HCT116 (cell line): ENCODE measurements at regions not wholly inside any gene's neighbourhood (a gene's known extent, or its start where the extent isn't known, plus 50 kb on each side); places are given as distances from the start of the nearest gene placed in this dataset.

ENCODE experiments used
- ATAC-seq: fragments of 200-7000 bp; cut with Tn5 transposase; 2 replicates; pipeline ENCODE4 v1.9.1; 2020; ENCODE audit warnings: mild to moderate bottlenecking, moderate library complexity
- BruUV-seq: library from RNA; stranded (reverse); fragments of 400-500 nt; replicated peaks from 2 replicates; lab custom pipeline; 2021; lab: Mats Ljungman, UMichigan
- CTCF ChIA-PET: fragments of 300-600 bp; sonication (Branson Sonifier 250); formaldehyde crosslinking; loops from one replicate; lab custom pipeline; 2021; ENCODE audit warnings: antibody characterized with exemption; lab: Charles Lee
- POLR2A ChIA-PET: fragments of 300-600, 350-600 bp; sonication (Branson Sonifier 250); formaldehyde crosslinking; loops from one replicate; lab custom pipeline; 2021; ENCODE audit warnings: antibody characterized with exemption; lab: Charles Lee
- RAD21 ChIA-PET, 2 experiments: fragments of 300-600 bp; sonication (Branson Sonifier 250); formaldehyde crosslinking; loops; one replicate each; lab custom pipeline; 2023; ENCODE audit warnings: low total read pairs in 2 of 2; ENCODE audit not compliant: uncharacterized antibody in 2 of 2, unreplicated experiment in 2 of 2, low non-redundant PET in 1 of 2; lab: Charles Lee
- DNase-seq: peaks from one replicate; pipeline ENCODE4 v3.0.0-alpha.2; 2010; ENCODE audit warnings: low read depth, low spot score
- H2AFZ ChIP-seq: fragments of 200-600 bp; shearing (Covaris generic), sonication (generic); 2 replicates; pipeline ENCODE4 v1.6.1; 2017; ENCODE audit warnings: low read depth, mixed run types, mixed read lengths, antibody characterized with exemption, low read length; ENCODE audit not compliant: poor library complexity, severe bottlenecking
- H3K27ac ChIP-seq: 2 replicates; pipeline ENCODE4 v1.5.1; 2012; ENCODE audit warnings: low read depth, low read length
- H3K27me3 ChIP-seq: fragments of 200-600 bp; sonication (generic); 2 replicates; pipeline ENCODE4 v1.6.1; 2016; ENCODE audit warnings: mixed run types, low read length, mixed read lengths; ENCODE audit not compliant: insufficient read depth
- H3K36me3 ChIP-seq, 2 experiments: fragments of 200-500 bp in 1 of 2; fragments of 200-600 bp in 1 of 2; sonication (Bioruptor generic) in 1 of 2; sonication (generic) in 1 of 2; 2 replicates each; pipeline versions ENCODE4 v1.5.1 to v1.6.1; 2014 to 2016; ENCODE audit warnings: low read length in 2 of 2, inconsistent platforms in 1 of 2, mixed read lengths in 1 of 2, mixed run types in 1 of 2; ENCODE audit not compliant: insufficient read depth in 2 of 2, control insufficient read depth in 1 of 2
- H3K4me1 ChIP-seq, 2 experiments: fragments of 200-600 bp in 1 of 2; sonication (generic) in 1 of 2; 2 replicates each; pipeline versions ENCODE4 v1.5.1 to v1.6.1; 2012 to 2017; ENCODE audit warnings: low read length in 2 of 2, inconsistent platforms in 1 of 2, mild to moderate bottlenecking in 1 of 2, mixed read lengths in 1 of 2, mixed run types in 1 of 2, moderate library complexity in 1 of 2; ENCODE audit not compliant: insufficient read depth in 2 of 2, control insufficient read depth in 1 of 2
- H3K4me2 ChIP-seq: fragments of 200-600 bp; sonication (generic); 2 replicates; pipeline ENCODE4 v1.6.1; 2017; ENCODE audit warnings: mixed run types, low read length, mixed read lengths
- H3K4me3 ChIP-seq, 2 experiments: fragments of 200-600 bp in 1 of 2; sonication (generic) in 1 of 2; replicated peaks in 1 of 2; 2 replicates each; pipeline ENCODE4 v1.5.1; 2011 to 2016; ENCODE audit warnings: low read length in 2 of 2, control low read depth in 1 of 2, low read depth in 1 of 2, mild to moderate bottlenecking in 1 of 2, mixed read lengths in 1 of 2, mixed run types in 1 of 2
- H3K79me2 ChIP-seq: fragments of 200-600 bp; sonication (generic); 2 replicates; pipeline ENCODE4 v1.6.1; 2017; ENCODE audit warnings: mild to moderate bottlenecking, mixed run types, low read length, moderate library complexity, mixed read lengths; ENCODE audit not compliant: insufficient read depth
- H3K9ac ChIP-seq: fragments of 200-600 bp; sonication (generic); 2 replicates; pipeline ENCODE4 v1.6.1; 2016; ENCODE audit warnings: low read length, mixed read lengths
- H3K9me2 ChIP-seq: fragments of 200-600 bp; sonication (generic), shearing (Covaris generic); 2 replicates; pipeline ENCODE4 v1.6.1; 2017; ENCODE audit warnings: mixed run types, mild to moderate bottlenecking, moderate library complexity; ENCODE audit not compliant: insufficient read depth
- H3K9me3 ChIP-seq, 2 experiments: fragments of 200-500 bp in 1 of 2; fragments of 200-600 bp in 1 of 2; sonication (Bioruptor generic) in 1 of 2; sonication (generic) in 1 of 2; 2 replicates each; pipeline ENCODE4 v1.6.1; 2014 to 2017; ENCODE audit warnings: low read length in 2 of 2, mixed read lengths in 2 of 2, inconsistent platforms in 1 of 2, low read depth in 1 of 2, mild to moderate bottlenecking in 1 of 2, mixed run types in 1 of 2, moderate library complexity in 1 of 2; ENCODE audit not compliant: control insufficient read depth in 1 of 2, insufficient read depth in 1 of 2
- H4K20me1 ChIP-seq: fragments of 200-600 bp; sonication (generic), shearing (Covaris generic); 2 replicates; pipeline ENCODE4 v1.6.1; 2017; ENCODE audit warnings: mixed run types, mild to moderate bottlenecking, moderate library complexity; ENCODE audit not compliant: insufficient read depth
- CEBPB ChIP-seq: IDR thresholded peaks from 2 replicates; pipeline ENCODE4 v1.6.1; 2012; ENCODE audit warnings: low read depth
- EZH2phosphoT487 ChIP-seq: fragments of 200-600 bp; IDR thresholded peaks from 2 replicates; pipeline ENCODE4 v1.6.1; 2018; ENCODE audit warnings: antibody characterized with exemption, borderline replicate concordance
- FOSL1 ChIP-seq: IDR thresholded peaks from 2 replicates; pipeline ENCODE4 v1.6.1; 2012; ENCODE audit warnings: low read depth
- POLR2A ChIP-seq: IDR thresholded peaks from 2 replicates; pipeline ENCODE4 v1.7.0; 2011; ENCODE audit warnings: borderline replicate concordance; ENCODE audit not compliant: insufficient read depth, insufficient read length; ENCODE audit errors: extremely low read depth
- POLR2AphosphoS5 ChIP-seq: IDR thresholded peaks from 2 replicates; pipeline ENCODE4 v1.6.1; 2011; ENCODE audit warnings: mild to moderate bottlenecking, low read depth, low read length, moderate library complexity
- RAD21 ChIP-seq: IDR thresholded peaks from 2 replicates; pipeline ENCODE4 v1.6.1; 2012; ENCODE audit warnings: low read depth, mild to moderate bottlenecking
- SIN3A ChIP-seq: IDR thresholded peaks from 2 replicates; pipeline ENCODE4 v1.6.1; 2012; ENCODE audit warnings: low read depth
- SRF ChIP-seq: IDR thresholded peaks from 2 replicates; pipeline ENCODE4 v1.6.1; 2012; ENCODE audit warnings: low read depth
- TCF7L2 ChIP-seq: IDR thresholded peaks from 2 replicates; pipeline ENCODE4 v1.7.0; 2011; ENCODE audit warnings: borderline replicate concordance, inconsistent platforms; ENCODE audit not compliant: insufficient read depth, insufficient read length; ENCODE audit errors: extremely low read depth
- YY1 ChIP-seq: IDR thresholded peaks from 2 replicates; pipeline ENCODE4 v1.6.1; 2011; ENCODE audit warnings: low read length, low read depth, moderate library complexity, mild to moderate bottlenecking; ENCODE audit not compliant: insufficient replicate concordance; ENCODE audit errors: extremely low read depth
- ZFX ChIP-seq: fragments of 450-650 bp; IDR thresholded peaks from 2 replicates; pipeline ENCODE4 v1.6.1; 2017
- ZNF274 ChIP-seq: fragments of 200-500 bp; sonication (Bioruptor generic); IDR thresholded peaks from 2 replicates; pipeline ENCODE4 v1.6.1; 2014; ENCODE audit warnings: mild to moderate bottlenecking, low read depth, low read length, inconsistent platforms
- intact Hi-C: fragments of 100-400 bp; cut with micrococcal nuclease; formaldehyde crosslinking; loops from 2 replicates; pipeline ENCODE4 v1.10.0; 2022
- TF ChIP-seq, protein P1 (sequence below): IDR thresholded peaks from 2 replicates; pipeline ENCODE4 v1.6.1; 2012
- TF ChIP-seq, protein P2 (sequence below), 3 experiments: fragments of 200-600 bp in 1 of 3; sonication (generic) in 1 of 3; IDR thresholded peaks in 2 of 3; conservative IDR thresholded peaks in 1 of 3; 2 replicates each; pipeline ENCODE4 v1.5.1; 2012 to 2017; ENCODE audit warnings: low read depth in 2 of 3, low read length in 2 of 3, antibody characterized with exemption in 1 of 3, borderline replicate concordance in 1 of 3, control low read depth in 1 of 3, mild to moderate bottlenecking in 1 of 3, mixed read lengths in 1 of 3, mixed run types in 1 of 3, moderate library complexity in 1 of 3; ENCODE audit not compliant: insufficient read depth in 1 of 3
- TF ChIP-seq, protein P3 (sequence below): IDR thresholded peaks from 2 replicates; pipeline ENCODE4 v1.6.1; 2012; ENCODE audit warnings: low read depth

DNA sequence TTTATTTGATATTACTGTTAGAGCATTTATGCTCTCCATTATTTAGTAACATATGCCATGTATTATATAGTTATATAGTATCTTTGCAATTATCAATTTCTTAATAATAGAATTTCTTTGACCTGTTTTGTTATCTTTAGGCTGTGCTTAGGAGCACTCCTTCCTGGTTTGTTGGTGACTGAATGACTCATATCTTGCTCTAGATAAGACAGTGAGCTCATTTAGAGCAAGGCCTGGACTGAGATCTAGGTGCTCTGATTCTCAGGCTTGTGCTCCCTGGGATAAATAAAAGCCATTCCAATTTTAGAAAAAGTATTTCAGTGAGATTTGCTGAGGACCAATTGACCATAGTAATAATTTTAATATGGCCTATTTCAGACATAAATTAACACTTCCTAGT, 951.2 kb downstream of the FLRT2 start:
- Histone ChIP-seq H3K9me2 (no peaks in the 10 kb centered on the region), H3K36me3 (no peaks in the 10 kb centered on the region), H3K9ac (no peak overlapping the region), H3K27me3 (no peaks in the 10 kb centered on the region), H3K4me1 (no peaks in the 10 kb centered on the region), H3K27ac (no peak overlapping the region), H3K4me3 (no peak overlapping the region), H3K9me3 (peaks cover 9 to 18% of the 10 kb centered on the region in 2 experiments; a peak in 3 of 4 replicates), H3K4me2 (no peak overlapping the region), H2AFZ (no peak overlapping the region), H3K79me2 (no peaks in the 10 kb centered on the region), H4K20me1 (no peaks in the 10 kb centered on the region)
- no peak for TF ChIP-seq RAD21
- TF ChIP-seq, protein P1, sequence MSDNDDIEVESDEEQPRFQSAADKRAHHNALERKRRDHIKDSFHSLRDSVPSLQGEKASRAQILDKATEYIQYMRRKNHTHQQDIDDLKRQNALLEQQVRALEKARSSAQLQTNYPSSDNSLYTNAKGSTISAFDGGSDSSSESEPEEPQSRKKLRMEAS: no peak
- TF ChIP-seq YY1: no peak
- no peak for TF ChIP-seq SRF
- TF ChIP-seq SIN3A: no peak
- TF ChIP-seq FOSL1: no peak
- TF ChIP-seq, protein P2, sequence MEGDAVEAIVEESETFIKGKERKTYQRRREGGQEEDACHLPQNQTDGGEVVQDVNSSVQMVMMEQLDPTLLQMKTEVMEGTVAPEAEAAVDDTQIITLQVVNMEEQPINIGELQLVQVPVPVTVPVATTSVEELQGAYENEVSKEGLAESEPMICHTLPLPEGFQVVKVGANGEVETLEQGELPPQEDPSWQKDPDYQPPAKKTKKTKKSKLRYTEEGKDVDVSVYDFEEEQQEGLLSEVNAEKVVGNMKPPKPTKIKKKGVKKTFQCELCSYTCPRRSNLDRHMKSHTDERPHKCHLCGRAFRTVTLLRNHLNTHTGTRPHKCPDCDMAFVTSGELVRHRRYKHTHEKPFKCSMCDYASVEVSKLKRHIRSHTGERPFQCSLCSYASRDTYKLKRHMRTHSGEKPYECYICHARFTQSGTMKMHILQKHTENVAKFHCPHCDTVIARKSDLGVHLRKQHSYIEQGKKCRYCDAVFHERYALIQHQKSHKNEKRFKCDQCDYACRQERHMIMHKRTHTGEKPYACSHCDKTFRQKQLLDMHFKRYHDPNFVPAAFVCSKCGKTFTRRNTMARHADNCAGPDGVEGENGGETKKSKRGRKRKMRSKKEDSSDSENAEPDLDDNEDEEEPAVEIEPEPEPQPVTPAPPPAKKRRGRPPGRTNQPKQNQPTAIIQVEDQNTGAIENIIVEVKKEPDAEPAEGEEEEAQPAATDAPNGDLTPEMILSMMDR (IDR thresholded peaks at IDR 0.05 in 2 of 3, conservative IDR thresholded peaks at IDR 0.05 in 1 of 3; ENCODE audit: borderline replicate concordance in 1 of 3, insufficient read depth in 1 of 3, low read depth in 2 of 3, low read length in 2 of 3): no peak
- TF ChIP-seq TCF7L2: no peak
- no peak for TF ChIP-seq ZFX
- no peak for TF ChIP-seq ZNF274
- TF ChIP-seq, protein P3, sequence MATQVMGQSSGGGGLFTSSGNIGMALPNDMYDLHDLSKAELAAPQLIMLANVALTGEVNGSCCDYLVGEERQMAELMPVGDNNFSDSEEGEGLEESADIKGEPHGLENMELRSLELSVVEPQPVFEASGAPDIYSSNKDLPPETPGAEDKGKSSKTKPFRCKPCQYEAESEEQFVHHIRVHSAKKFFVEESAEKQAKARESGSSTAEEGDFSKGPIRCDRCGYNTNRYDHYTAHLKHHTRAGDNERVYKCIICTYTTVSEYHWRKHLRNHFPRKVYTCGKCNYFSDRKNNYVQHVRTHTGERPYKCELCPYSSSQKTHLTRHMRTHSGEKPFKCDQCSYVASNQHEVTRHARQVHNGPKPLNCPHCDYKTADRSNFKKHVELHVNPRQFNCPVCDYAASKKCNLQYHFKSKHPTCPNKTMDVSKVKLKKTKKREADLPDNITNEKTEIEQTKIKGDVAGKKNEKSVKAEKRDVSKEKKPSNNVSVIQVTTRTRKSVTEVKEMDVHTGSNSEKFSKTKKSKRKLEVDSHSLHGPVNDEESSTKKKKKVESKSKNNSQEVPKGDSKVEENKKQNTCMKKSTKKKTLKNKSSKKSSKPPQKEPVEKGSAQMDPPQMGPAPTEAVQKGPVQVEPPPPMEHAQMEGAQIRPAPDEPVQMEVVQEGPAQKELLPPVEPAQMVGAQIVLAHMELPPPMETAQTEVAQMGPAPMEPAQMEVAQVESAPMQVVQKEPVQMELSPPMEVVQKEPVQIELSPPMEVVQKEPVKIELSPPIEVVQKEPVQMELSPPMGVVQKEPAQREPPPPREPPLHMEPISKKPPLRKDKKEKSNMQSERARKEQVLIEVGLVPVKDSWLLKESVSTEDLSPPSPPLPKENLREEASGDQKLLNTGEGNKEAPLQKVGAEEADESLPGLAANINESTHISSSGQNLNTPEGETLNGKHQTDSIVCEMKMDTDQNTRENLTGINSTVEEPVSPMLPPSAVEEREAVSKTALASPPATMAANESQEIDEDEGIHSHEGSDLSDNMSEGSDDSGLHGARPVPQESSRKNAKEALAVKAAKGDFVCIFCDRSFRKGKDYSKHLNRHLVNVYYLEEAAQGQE: no peak
- no peak for TF ChIP-seq CEBPB
- TF ChIP-seq EZH2phosphoT487: no peak
- no peak for TF ChIP-seq POLR2AphosphoS5
- TF ChIP-seq POLR2A: no peak
- ChIA-PET POLR2A (no interaction called here), RAD21 (no interaction called here), CTCF (no interaction called here)
- no TSS peak for BruUV-seq
- intact Hi-C loops: no loop called here
- DNase-seq (no peak), ATAC-seq (no peak)
